H54 (cell line): ENCODE measurements at regions not wholly inside any gene's neighbourhood (a gene's known extent, or its start where the extent isn't known, plus 50 kb on each side); places are given as distances from the start of the nearest gene placed in this dataset.
A peak's percentile ranks its signal among the peaks of the same experiment; 100 is the strongest.

ENCODE experiments used
- DNase-seq: peaks from one replicate; pipeline ENCODE4 v3.0.0; 2011; ENCODE audit warnings: low spot score, mixed read lengths; ENCODE audit not compliant: insufficient read length
- FAIRE-seq: peaks from 3 replicates; lab custom pipeline; 2011; peaks lifted over from hg19 to GRCh38; lab: Jason Lieb, UNC
- POLR2A ChIP-seq: IDR thresholded peaks from 2 replicates; pipeline ENCODE4 v1.6.1; 2011; ENCODE audit warnings: low read depth, mild to moderate bottlenecking, low read length

GRCh38 chr5:30103452-30104202, 1089.9 kb upstream of the CDH6 start:
- no peak for TF ChIP-seq POLR2A
- DNase-seq (no peak), FAIRE-seq (no peak)

DNA sequence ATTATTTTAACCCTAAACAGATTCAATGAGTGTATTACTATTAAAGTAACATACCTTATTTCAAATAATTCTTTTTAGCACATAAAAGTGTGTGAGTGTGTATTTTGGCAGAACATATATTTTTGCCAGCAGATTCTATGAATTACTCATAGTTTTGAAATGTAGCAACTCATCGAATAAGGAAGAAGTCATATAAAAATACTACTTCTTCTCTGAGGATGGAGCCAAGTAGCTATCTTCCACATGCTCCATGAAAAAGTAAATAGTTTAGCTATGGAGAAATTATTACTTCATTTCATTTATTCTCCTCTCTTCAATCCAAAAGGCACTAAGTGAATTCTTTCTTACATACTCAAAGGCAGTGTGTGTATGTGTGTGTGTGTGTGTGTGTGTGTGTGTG, 1090.4 kb upstream of the CDH6 start:
- TF ChIP-seq POLR2A, result no peak
- DNase-seq (no peak), FAIRE-seq (no peak)

DNA sequence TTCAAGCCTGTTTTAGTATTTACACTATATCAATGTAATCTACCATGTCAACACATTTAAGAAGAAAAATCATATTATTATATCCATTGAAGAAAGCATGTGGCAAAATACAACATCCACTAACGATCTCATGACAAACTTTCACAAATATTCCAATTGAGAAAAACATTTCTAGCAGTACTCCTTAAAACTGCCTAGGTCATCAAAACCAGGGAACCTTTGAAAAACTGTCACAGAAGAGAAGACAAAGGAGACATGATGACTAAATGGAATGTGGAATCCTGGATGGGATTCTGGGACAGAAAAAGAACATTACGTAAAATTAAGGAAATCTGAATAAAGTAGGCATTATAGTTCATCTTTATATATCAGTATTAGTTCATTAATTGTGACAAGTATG, 1091.3 kb upstream of the CDH6 start:
- TF ChIP-seq POLR2A, result no peak
- DNase-seq (no peak), FAIRE-seq (no peak)

GRCh38 chr5:30100929-30101328, 1092.6 kb upstream of the CDH6 start:
- TF ChIP-seq POLR2A, result no peak
- DNase-seq (no peak), FAIRE-seq (peak; percentile 11)

GRCh38 chr5:30100148-30100713, 1093.3 kb upstream of the CDH6 start:
- no peak for DNase-seq
- TF ChIP-seq POLR2A, result no peak
- FAIRE-seq, result peak; percentile 23

DNA sequence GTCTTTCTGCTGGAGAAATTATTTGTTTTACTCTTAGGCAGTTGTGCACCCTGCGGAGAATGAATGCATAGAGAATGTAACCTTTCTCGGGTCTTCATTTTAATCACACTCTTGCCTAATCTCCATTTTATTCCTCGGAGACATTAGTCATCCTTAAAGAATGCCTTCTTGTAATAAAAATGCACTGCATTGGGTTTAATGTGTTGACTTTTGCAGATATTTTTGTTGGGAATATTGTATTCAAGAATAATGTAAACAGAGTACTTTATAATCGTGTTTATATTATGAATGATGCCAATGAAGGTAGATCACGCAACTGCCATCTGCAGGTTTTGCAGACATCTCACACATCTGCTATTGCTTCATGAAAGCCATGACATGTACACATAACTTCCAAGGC, 1093.9 kb upstream of the CDH6 start:
- FAIRE-seq (peak; percentile 27), DNase-seq (peak; percentile 4)
- TF ChIP-seq POLR2A, result no peak

GRCh38 chr5:30098940-30099339, 1094.5 kb upstream of the CDH6 start:
- DNase-seq (no peak), FAIRE-seq (no peak)
- no peak for TF ChIP-seq POLR2A

- no peak for FAIRE-seq
- TF ChIP-seq POLR2A, result no peak
Observed at GRCh38 chr5:30092548-30092947, 1100.9 kb upstream of the CDH6 start.

DNA sequence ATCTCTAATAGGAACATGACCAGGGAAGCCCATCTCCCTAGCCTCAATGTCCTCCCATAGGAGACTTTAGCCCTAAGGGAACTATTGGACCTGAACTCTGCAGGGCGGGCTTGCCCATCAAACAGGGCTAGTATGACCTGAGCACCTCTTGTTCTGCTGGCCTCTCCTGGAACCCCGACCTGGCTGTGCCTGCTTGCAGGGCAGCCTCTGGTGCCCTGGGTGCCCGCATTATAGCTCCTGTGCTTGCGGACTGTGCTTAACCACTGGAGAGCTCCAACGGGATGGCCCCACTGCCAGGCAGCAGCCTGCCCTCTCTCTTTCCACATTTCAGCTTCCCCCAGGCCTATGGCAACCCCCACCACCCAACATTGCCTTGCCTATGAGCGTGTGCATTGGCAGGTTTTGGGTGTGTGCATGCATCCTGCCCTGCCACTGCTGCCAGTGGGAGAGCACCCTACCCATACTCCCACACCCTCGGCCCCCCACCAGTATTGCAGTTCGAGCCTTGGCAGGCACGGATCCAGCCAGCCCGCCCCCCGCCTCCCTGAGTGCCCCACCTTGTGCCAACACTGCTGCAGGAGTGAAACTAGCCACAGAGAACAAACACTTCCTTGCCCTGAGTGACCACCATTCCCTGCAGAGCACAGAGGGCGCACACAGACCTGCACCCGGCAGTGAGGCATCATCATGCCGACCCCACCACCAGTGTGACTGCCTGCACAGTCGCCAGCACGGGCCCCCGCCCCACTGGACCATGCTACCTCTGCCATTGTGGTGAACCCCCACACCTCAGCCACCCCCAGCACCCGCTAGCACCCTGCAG, 1123.8 kb upstream of the CDH6 start:
- no peak for DNase-seq
- TF ChIP-seq POLR2A, result no peak
- FAIRE-seq, result no peak

More at GRCh38 chr5:30092548-30092947, 1100.9 kb upstream of the CDH6 start:
- no peak for DNase-seq

DNA sequence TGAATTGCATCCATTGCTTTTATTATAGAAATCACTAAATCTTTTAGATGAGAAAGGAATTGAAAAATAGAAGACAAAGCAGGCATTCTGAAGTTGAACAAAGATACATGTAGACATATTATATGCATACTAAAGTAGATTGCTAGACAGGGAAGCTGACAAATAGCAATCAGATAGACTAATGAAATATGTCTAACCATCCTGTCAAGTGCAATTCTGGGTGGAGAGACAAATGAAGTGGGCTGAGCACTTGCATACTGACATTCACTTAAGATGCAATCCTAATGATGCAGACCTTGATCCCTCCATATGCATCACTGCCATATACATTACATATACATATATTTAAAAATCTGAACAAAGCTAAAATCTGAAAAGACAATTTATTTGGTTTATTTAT, 1130.0 kb upstream of the CDH6 start:
- no peak for DNase-seq
- no peak for FAIRE-seq
- TF ChIP-seq POLR2A, result no peak

GRCh38 chr5:30051976-30052375, 1141.5 kb upstream of the CDH6 start:
- DNase-seq (no peak), FAIRE-seq (no peak)
- TF ChIP-seq POLR2A, result no peak

GRCh38 chr5:30050056-30050815, 1143.2 kb upstream of the CDH6 start:
- FAIRE-seq, result no peak
- TF ChIP-seq POLR2A, result no peak
- no peak for DNase-seq

DNA sequence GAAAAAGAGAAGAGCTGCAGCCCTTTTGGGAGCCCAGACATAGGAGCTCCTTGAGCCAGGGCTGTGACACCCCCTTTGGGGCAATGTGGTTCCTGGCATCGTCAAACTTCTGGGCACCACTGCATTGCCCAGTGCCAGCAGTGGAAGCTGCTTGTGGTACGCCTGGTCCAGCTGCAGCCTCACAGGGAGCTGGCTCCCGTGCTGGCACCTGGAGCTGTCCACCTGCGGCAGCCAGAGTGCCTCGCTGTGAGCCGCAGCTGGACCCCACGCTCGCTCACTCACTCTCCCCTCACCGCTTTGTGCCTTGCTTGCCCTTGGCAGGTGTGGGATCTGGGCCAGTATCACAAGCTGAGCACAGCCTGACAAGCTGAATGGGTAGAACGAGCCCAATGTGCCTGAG, 1150.8 kb upstream of the CDH6 start:
- no peak for FAIRE-seq

DNA sequence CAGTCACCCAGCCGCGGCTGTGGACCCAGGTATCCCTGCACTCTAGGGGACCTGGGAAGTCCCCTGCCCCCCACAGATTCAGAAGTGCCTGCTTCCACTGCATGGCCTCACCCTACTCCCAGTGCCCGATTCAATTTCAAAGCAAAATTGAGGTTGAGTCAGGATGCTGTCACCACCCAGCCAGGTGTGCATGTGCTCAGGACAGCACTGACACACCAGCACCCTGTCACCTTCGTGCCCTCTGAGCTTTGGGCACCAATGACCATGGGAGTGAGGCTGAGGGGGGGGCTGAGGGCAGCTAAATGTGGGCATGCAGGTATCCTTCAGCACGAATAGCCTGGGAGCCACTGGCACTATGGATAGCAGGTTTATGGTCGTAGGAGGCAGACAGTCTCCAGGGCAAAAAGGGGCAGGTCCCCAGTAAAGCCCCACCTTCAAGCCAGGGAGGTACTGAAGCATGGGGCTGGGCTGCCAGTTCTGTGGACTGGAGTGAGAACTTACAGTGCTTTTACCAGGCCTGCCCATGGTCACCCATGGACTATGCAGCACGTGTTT, 1151.6 kb upstream of the CDH6 start:
- no peak for TF ChIP-seq POLR2A
- DNase-seq, result no peak
- no peak for FAIRE-seq

More for the DNA sequence above, 1150.8 kb upstream of the CDH6 start:
- DNase-seq, result no peak
- no peak for TF ChIP-seq POLR2A
